SIG-M5 treated with dmso at 0.1 percent for 504 hours (cell line): ENCODE measurements at regions not wholly inside any gene's neighbourhood (a gene's known extent, or its start where the extent isn't known, plus 50 kb on each side); places are given as distances from the start of the nearest gene placed in this dataset.
"Not testable (repeated sequence)": the region's sequence is repeated elsewhere in the genome, so short reads cannot be mapped to it uniquely, and the experiment has no call there.

ENCODE experiments used
- DNase-seq: peaks from one replicate; lab custom pipeline; 2025; ENCODE audit not compliant: unreplicated experiment; lab: John Stamatoyannopoulos, UW

- DNase-seq = no peak
Observed at GRCh38 chr5:106397700-106398099, 1273.0 kb downstream of the EFNA5 start.

- no peak for DNase-seq
Observed at GRCh38 chr5:106393276-106393675, 1277.5 kb downstream of the EFNA5 start.

- no peak for DNase-seq
Observed at GRCh38 chr5:106392766-106393165, 1278.0 kb downstream of the EFNA5 start.

- DNase-seq = not testable (repeated sequence)
Observed at GRCh38 chr5:106387767-106388166, 1283.0 kb downstream of the EFNA5 start.

- DNase-seq = no peak
Observed at GRCh38 chr5:106386287-106386686, 1284.5 kb downstream of the EFNA5 start.

DNA sequence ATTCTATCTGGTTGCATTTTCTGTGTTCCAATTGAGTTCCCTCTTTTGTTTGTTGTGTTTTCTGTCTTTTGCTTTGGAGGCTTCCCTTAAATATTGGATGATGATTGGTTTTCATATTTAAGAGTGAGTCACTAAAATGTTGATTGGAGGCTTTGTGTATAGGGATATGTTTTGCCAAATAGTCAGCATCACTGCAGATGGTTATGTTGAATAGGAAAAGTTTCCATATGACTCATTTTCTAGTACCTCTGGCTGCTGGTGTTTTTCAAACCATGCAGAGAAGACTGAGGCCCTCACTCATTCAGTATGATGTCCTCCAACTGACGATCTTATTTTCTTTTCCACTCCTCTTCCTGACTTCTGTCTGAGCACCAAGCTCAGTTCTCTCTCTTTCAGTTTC is 1290.0 kb downstream of the EFNA5 start:
- no peak for DNase-seq

GRCh38 chr5:106376522-106376921 is 1294.2 kb downstream of the EFNA5 start:
- DNase-seq = peak; percentile 15

GRCh38 chr5:106374956-106375355 is 1295.8 kb downstream of the EFNA5 start:
- peak; percentile 22 for DNase-seq

DNA sequence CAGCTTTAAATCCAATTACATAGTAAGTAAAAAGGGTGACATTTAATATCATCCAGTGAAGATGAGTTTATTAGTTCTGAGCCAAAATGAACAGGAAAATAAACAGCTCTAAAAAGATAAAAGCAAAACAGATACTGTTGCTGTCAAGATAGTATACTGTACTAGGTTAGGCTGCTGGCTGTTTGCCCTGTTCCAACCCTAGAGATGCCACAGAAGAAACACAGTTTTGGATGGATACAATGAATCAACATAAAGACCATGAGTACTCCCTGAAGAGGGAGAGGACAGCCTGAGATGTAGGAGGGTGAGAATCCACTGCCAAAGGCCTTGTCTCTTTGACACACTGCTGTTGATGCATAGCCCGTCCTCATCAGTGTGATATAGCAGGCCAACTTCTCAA is 1302.7 kb downstream of the EFNA5 start:
- no peak for DNase-seq

DNA sequence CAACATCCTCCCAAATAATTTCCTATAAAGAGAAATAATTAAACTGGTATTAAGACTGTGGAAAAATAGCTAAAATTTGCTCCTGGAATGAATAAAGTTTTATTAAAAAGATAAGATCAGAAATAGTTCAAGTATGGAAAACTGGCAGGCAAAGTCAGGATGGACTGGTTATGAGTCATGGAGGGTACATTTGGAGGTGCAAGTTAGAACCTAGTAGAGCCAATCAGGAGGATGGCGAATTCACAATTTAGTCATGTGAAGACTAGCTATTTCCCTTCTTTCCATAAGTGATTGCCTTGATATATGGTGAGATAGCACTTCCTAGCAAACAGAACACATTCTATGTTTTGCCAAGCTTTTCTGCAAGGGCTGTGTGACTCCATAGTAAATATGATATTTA is 1303.5 kb downstream of the EFNA5 start:
- no peak for DNase-seq

DNA sequence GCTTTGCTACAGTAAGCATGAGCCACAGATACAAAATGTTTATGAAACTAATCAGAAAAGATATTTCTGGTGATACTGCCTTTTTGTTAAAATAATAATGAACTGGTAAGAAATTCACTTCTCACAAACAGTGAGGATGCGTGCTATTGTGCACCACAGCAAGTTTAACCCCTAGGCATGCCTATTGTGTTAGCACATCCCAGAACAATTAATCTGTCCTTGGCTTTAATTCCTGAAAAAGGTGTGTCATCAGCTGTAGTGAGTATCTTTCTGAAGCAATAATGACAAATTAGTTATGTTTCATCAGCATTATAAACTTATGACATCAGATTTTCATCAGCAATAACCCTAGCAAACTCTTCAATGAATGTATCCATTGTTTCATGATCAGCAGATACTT is 1307.2 kb downstream of the EFNA5 start:
- no peak for DNase-seq

- no peak for DNase-seq
Observed at GRCh38 chr5:106361905-106362304, 1308.8 kb downstream of the EFNA5 start.

- no peak for DNase-seq
Observed at GRCh38 chr5:106331415-106331814, 1339.3 kb downstream of the EFNA5 start.

- DNase-seq = no peak
Observed at GRCh38 chr5:106324356-106324755, 1346.4 kb downstream of the EFNA5 start.

- no peak for DNase-seq
Observed at GRCh38 chr5:106321242-106321641, 1349.5 kb downstream of the EFNA5 start.

DNA sequence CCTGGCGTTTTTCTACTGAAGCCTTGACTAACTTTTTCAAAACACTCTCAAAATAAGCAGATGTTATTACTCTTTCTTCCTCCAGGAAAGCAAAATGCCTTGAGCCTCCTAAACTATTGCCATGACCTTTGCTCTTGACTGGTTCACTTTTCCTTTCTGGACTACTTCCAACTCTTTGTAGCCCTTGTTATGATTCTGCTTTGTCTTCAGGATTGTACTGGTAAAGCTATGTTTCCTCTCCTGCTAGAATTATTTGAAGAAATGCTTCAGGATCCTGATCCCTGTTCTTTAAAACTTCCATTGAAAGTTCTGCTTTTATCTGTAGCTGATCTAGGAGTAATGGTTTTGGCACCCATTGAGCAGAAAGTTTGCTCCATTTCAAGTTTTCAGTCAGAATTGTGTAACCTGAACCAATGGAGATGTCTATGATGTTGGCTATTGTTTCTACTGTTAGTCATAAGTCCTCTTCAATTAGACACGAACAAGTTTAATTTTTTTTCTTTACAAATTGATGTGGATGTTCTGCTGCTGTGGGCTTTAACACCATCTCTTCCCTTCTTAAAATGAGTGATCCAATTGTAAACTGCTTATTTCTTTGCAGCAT is 1356.4 kb downstream of the EFNA5 start:
- no peak for DNase-seq

DNA sequence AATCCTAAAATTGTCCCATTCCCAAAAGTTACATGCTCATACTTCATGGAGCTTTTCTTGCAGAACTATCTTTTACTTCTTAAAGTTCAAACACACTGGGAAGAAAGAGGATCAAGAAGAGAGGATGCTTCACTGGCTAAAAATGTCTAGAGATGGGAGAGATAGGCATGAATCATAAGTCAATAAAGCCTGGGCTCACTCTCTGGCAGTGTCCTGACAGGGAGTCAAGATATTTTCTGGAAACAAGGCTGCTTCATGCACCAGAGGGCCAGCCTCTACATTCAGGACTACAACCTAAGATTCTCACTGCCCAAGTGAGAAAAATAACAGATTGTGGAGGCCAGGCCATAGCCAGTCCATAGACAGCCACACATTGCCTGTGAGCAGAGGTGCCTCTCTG is 1358.4 kb downstream of the EFNA5 start:
- DNase-seq = no peak

- no peak for DNase-seq
Observed at GRCh38 chr5:106311230-106311915, 1359.4 kb downstream of the EFNA5 start.

- DNase-seq = no peak
Observed at GRCh38 chr5:106307265-106307664, 1363.5 kb downstream of the EFNA5 start.

- DNase-seq = no peak
Observed at GRCh38 chr5:106306313-106307028, 1364.3 kb downstream of the EFNA5 start.

GRCh38 chr5:106303911-106304310 is 1366.8 kb downstream of the EFNA5 start:
- no peak for DNase-seq

- no peak for DNase-seq
Observed at GRCh38 chr5:106292654-106293053, 1378.1 kb downstream of the EFNA5 start.
